ENCODE measurements at regions not wholly inside any gene's neighbourhood (a gene's known extent, or its start where the extent isn't known, plus 50 kb on each side); places are given as distances from the start of the nearest gene placed in this dataset.

GRCh38 chr6:151690768-151691562 is 116.5 kb upstream of the ESR1 start:
- TF ChIP-seq POLR2A (IDR thresholded peaks at IDR 0.05; ENCODE audit: low read depth, low read length) (no peak), CUX1 (IDR thresholded peaks at IDR 0.05; ENCODE audit: insufficient replicate concordance, low read depth, low read length) (no peak), CTCF (IDR thresholded peaks at IDR 0.05 in 2 of 3, conservative IDR thresholded peaks at IDR 0.05 in 1 of 3; ENCODE audit: control insufficient read depth in 2 of 3, extremely low read depth in 1 of 3, insufficient read depth in 1 of 3, low read depth in 3 of 3, low read length in 3 of 3) (no peak), RCOR1 (conservative IDR thresholded peaks at IDR 0.05; ENCODE audit: low read depth, low read length) (no peak), NBN (IDR thresholded peaks at IDR 0.05) (peak; percentile 65), POU2F2 (IDR thresholded peaks at IDR 0.05; ENCODE audit: borderline replicate concordance, low read depth, low read length) (peak; percentile 89; the same call in 2 of the 3 replicates), FOXK2 (IDR thresholded peaks at IDR 0.05) (no peak), TAF1 (IDR thresholded peaks at IDR 0.05; ENCODE audit: borderline replicate concordance, low read depth, low read length) (no peak), FOS (IDR thresholded peaks at IDR 0.05; ENCODE audit: borderline replicate concordance, extremely low read depth, insufficient read length) (no peak), ZBTB33 (IDR thresholded peaks at IDR 0.05) (no peak), USF2 (IDR thresholded peaks at IDR 0.05; ENCODE audit: borderline replicate concordance, low read depth, low read length) (no peak; the same call in 1 of the 2 replicates), ZZZ3 (IDR thresholded peaks at IDR 0.05; ENCODE audit: control insufficient read depth, insufficient read length, low read depth) (no peak)
- TF ChIP-seq, protein P1, sequence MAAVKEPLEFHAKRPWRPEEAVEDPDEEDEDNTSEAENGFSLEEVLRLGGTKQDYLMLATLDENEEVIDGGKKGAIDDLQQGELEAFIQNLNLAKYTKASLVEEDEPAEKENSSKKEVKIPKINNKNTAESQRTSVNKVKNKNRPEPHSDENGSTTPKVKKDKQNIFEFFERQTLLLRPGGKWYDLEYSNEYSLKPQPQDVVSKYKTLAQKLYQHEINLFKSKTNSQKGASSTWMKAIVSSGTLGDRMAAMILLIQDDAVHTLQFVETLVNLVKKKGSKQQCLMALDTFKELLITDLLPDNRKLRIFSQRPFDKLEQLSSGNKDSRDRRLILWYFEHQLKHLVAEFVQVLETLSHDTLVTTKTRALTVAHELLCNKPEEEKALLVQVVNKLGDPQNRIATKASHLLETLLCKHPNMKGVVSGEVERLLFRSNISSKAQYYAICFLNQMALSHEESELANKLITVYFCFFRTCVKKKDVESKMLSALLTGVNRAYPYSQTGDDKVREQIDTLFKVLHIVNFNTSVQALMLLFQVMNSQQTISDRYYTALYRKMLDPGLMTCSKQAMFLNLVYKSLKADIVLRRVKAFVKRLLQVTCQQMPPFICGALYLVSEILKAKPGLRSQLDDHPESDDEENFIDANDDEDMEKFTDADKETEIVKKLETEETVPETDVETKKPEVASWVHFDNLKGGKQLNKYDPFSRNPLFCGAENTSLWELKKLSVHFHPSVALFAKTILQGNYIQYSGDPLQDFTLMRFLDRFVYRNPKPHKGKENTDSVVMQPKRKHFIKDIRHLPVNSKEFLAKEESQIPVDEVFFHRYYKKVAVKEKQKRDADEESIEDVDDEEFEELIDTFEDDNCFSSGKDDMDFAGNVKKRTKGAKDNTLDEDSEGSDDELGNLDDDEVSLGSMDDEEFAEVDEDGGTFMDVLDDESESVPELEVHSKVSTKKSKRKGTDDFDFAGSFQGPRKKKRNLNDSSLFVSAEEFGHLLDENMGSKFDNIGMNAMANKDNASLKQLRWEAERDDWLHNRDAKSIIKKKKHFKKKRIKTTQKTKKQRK (IDR thresholded peaks at IDR 0.05; ENCODE audit: low read depth, low read length): no peak

Data from GM12878 (cell line).